Dedifferentiated amniotic fluid mesenchymal stem cell (primary cell): ENCODE measurements at regions not wholly inside any gene's neighbourhood (a gene's known extent, or its start where the extent isn't known, plus 50 kb on each side); places are given as distances from the start of the nearest gene placed in this dataset.
A peak's percentile ranks its signal among the peaks of the same experiment; 100 is the strongest.
"Not testable (repeated sequence)": the region's sequence is repeated elsewhere in the genome, so short reads cannot be mapped to it uniquely, and the experiment has no call there.

Experiments
- DNase-seq: peaks from one replicate; pipeline ENCODE4 v3.0.0-alpha.2; 2016; ENCODE audit errors: extremely low spot score

DNA sequence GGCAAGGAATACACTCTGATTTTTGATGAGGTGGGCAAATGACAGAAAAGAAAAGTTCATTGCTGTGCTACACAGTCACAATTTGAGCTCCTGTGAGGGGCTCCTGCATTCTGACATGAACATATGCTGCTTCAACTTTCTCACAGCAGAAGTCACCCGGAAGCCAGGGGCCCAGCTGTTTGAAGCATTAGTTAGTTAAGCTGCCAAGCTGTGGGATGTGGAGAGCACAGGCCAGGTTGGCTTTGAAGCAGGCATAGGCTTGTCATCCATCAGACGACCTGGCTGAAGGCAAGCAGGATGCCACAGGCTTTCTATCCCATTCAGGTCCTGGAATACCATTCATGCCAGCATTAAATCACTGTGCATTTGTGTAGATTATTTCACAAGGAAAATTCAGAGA lies 63.1 kb downstream of the MTNR1B start:
- no peak for DNase-seq

DNA sequence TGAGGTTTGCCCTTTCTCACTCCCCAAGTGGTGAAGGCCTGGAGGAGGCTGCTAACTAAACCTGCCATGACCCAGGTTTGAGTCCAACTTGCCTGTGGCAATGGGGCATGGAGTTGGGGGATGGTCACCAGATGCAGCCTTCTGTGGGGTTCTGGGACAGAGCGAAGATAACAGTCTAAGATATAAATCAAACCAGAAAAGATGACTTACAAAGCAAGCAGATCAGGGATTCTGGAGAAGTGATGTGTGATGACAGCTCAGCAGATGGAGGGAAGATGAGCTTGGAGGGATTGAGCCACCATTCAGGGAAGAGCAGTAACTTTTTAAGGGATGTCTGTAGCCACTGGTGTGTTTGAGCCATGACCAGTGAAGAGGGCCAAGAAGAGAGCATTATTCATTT lies 63.6 kb downstream of the MTNR1B start:
- no peak for DNase-seq

DNA sequence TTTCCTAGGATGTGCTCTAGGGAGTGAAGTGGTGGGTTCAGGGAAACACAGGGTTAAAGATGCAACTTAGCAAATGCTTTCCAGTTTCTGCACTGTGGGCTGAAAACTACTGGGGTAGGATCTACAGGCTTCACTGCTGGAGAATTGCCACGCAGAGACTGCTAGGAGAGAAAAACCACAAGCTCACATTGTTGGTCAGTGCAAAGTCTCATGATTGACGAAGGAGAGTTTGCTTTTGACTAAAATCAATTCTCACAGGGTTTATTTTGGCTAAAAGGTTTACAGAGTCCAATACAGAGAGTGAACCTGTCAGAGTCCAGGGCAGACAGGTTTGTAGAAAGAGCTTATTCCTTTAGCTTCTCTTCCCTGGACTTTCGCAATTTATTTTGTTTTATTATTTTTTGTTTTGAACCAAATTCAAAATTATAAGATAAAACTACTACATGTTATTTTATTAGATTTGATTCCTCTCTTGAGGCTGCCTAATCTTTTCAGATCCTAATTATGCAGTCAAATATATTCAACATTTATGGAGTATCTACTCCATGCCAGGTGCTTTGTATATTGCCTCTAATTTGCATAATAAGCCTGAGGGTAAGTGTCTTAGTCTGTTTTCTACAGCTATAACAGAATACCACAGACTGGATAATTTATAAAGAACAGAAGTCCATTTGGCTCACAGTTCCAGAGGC lies 64.7 kb downstream of the MTNR1B start:
- no peak for DNase-seq

DNA sequence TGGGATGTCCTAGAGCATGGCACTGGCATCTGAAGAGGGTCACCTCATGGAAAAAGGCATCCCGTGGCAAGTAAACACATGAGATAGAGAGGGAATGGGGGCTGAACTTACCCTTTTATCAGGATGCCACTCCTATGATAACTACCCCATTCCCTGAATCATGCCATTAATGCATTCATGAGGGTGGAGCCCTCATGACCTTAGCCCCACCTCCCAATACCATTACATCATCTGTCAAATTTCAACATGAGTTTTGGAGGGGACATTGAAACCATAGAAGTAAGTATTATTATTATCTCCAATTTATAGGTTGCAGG lies 65.2 kb downstream of the MTNR1B start:
- DNase-seq = no peak

GRCh38 chr11:93038521-93038920 lies 69.1 kb downstream of the MTNR1B start:
- no peak for DNase-seq

- DNase-seq = no peak
Measured at GRCh38 chr11:93039531-93040240, 70.2 kb downstream of the MTNR1B start.

DNA sequence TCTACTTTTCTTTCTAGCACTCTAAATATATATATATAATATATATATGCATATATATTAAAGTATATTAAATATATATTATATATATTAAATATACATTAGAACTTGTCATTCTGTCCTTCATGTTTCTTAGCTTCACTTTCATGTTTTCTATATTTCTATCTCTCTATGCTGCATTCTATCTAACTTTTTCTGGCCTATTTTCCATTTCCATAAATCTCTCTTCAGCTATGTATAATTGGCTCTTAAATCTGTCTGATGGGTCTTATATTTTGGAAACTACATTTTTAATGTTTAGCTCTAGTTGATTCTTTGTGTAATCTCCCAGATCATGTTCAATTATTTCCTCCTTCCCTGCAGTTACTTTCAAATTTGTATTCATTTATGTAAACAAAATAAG lies 72.2 kb downstream of the MTNR1B start:
- DNase-seq = no peak

DNA sequence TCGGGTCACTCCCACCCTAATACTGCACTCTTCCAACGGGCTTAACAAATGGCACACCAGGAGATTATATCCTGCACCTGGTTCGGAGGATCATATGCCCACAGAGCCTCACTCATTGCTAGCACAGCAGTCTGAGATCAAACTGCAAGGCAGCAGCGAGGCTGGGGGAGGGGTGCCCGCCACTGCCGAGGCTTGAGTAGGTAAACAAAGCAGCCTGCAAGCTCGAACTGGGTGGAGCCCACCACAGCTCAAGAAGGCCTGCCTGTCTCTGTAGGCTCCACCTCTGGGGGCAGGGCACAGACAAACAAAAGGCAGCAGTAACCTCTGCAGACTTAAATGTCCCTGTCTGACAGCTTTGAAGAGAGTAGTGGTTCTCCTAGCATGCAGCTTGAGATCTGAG lies 73.7 kb downstream of the MTNR1B start:
- DNase-seq = not testable (repeated sequence)

DNA sequence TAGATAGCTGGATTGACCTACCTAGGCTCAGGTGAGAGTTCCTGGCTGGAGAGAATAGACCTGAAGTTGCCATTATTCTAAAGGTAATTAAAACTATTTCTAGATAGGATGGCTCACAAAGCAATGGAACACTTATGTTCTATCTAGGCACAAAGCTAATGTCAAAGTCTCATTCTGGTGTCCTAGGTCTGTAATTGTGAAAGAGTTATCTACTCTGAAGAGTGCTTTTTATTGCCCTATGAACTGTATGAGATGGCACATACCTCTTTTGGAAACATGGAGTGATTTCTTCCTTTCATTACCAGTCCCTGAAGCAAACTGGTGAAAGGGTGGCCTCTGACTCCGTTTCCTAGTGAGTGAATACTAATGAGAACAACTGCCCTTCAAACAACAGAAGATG lies 80.3 kb downstream of the MTNR1B start:
- no peak for DNase-seq

GRCh38 chr11:93051186-93051585 lies 81.7 kb downstream of the MTNR1B start:
- peak; percentile 31 for DNase-seq

- no peak for DNase-seq
Measured at GRCh38 chr11:93053864-93054263, 84.4 kb downstream of the MTNR1B start.

DNA sequence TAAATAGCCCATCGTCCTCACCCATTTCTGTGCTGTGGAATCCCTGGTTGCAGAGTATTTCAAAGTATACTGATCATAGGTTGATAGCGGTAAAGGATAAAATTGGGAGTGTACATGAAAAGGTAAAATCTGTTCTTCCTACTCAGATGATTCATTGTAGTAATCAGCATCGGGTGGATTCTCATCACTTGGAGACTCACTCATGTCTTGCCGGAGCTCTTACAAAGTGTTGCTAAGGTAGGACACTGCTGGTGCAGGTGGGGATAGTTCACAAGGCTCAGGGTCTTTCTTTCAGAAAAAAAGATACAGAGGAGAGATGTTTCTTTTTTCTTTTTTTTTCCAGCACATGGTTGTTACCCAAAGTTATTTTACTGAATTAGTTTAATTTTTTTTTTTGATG lies 84.8 kb downstream of the MTNR1B start:
- no peak for DNase-seq

DNA sequence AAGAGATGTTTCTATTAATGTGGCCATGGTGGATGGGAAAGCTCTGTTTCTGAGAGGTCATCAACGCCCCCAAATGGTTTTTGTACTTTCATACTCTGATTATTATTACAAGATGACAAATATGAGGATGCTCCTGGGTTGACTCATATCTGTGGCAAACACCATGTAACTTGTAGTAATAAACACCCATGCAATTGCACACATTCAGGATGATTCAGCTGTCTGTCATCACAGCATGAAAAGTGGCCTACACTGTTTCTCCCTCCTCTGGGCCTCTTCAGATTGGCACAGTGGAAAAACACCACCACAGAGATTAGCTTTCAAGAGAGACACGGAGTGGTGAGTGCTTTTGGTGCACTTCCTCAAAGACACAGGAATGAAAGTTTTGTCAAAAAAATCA lies 85.4 kb downstream of the MTNR1B start:
- peak; percentile 96 for DNase-seq

GRCh38 chr11:93059117-93059957 lies 89.9 kb downstream of the MTNR1B start:
- peak; percentile 60 for DNase-seq

DNA sequence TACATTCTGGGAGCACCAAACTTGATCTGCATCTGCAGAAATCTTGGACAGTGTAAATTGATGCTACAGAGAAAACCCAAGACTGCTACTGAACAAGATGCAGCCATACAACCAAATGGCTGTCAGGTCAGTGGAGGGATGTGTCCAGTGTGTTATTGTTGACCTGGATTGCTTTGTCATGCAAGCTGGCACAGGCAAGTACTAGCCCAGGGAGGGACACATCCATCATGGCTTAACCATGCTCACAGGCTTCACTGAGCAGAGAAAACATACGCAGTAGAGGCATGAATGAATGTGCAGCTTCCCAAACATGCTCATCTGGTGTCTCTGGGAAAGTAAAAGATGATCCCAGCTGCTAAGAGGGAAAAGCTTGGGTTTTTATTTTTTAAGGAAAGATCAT lies 93.6 kb downstream of the MTNR1B start:
- DNase-seq = no peak

GRCh38 chr11:93065074-93065674 lies 95.7 kb downstream of the MTNR1B start:
- DNase-seq = not testable (repeated sequence)

DNA sequence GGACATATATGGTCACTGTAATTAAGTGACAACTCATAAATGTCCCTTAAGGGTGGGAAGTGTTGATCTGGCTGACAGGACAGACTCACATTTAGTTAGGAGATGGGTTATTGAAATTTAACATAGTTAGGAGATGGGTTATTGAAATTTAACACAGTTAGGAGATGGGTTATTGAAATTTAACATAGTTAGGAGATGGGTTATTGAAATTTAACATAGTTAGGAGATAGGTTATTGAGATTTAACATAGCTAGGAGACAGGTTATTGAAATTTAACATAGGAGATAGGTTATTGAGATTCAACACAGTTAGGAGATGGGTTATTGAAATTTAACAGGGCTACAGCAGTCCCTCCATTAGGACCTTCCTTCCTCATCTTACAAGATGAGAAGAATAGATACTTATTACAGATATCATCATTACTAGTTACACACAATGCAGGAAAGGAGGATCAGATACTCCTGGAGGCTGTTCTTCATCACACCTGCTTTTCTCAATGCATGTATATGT lies 98.5 kb downstream of the MTNR1B start:
- DNase-seq = no peak

- no peak for DNase-seq
Measured at GRCh38 chr11:93072229-93072914, 102.9 kb downstream of the MTNR1B start.

DNA sequence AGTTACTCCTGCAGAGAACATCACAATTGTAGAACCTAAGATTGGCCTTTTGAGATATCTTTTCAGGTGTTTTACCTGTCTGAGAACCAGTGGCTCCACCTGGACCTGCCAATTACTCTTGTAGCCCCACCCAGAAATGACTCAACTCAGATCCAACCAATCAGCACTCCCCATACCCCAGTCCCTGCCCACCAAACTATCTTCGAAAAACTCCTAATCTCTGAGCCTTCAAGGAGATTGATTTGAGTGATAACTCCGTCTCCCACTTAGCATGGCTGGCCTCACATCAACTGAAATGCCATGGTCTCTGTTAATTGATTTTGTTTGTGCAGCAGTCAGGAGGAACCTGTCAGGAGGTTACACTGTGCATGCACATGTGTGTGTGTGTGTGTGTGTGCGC lies 103.6 kb downstream of the MTNR1B start:
- DNase-seq = no peak

DNA sequence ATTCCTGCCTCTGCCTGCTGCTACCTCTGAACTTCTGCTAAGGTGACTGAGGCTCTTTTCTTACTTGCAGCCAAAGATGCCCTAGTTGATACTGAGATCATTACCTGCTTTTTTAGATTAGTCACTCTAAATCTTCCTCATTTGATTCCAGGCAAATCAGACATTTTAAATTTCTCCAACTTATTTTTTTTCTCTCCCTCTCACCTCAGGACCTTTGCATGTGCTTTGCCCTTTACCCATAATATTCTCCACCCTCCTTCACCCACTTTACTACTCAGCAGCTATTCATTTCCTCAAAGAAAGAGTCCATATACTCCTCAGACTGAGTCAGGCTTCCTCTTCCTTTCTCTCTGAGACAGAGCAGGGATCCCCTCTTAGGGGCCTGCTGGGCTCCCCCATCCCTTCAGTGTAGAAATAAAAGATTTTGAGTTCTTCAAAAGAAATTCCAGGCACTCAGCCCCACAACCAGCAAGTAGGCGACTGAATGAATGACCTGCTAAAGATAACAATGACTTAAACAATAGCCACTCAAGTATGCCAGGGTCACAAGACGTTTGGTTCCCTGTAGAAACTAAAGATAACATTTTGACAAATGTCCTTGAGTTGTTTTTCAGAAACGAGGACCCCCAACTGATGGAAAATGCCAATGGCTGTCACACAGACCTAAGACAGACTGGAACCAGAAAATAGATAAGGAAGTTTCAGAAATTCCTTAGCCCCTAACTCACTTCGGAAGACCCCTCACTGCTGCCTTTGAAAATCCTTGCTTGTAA lies 104.2 kb downstream of the MTNR1B start:
- no peak for DNase-seq

DNA sequence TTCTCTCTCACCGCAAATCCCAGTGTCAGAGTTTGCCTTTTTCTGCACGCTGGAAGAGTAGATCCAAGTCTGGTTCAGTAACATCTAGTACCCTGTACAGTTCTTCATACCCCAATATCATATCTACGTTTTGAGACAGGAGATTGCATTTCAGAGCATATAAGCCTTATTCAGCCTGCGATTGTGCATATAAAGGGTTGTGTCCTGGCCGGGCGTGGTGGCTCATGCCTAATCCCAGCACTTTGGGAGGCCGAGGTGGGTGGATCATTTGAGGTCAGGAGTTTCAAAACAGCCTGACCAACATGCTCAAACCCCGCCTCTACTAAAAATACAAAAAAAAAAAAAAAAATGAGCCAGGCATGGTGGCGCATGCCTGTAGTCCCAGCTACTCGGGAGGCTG lies 104.9 kb downstream of the MTNR1B start:
- DNase-seq = no peak
